Duodenal mucosa (tissue), 2 donors: ENCODE measurements at regions not wholly inside any gene's neighbourhood (a gene's known extent, or its start where the extent isn't known, plus 50 kb on each side); places are given as distances from the start of the nearest gene placed in this dataset.
"Not testable (repeated sequence)": the region's sequence is repeated elsewhere in the genome, so short reads cannot be mapped to it uniquely, and the experiment has no call there.

Source experiments
- H3K27ac ChIP-seq: one replicate; pipeline ENCODE4 v1.7.0; 2013; ENCODE audit warnings: low read depth, low read length
- H3K27me3 ChIP-seq, 2 donors: one replicate each; pipeline ENCODE4 v1.7.0; 2013; ENCODE audit warnings: low read length in 2 of 2, control low read depth in 1 of 2; ENCODE audit not compliant: insufficient read depth in 2 of 2, control insufficient read depth in 1 of 2
- H3K36me3 ChIP-seq, 2 donors: one replicate each; pipeline ENCODE4 v1.7.0; 2013; ENCODE audit warnings: low read length in 2 of 2, control low read depth in 1 of 2; ENCODE audit not compliant: insufficient read depth in 2 of 2, control insufficient read depth in 1 of 2
- H3K4me1 ChIP-seq, 2 donors: one replicate each; pipeline ENCODE4 v1.7.0; 2013; ENCODE audit warnings: low read length in 2 of 2, control low read depth in 1 of 2; ENCODE audit not compliant: insufficient read depth in 2 of 2, control insufficient read depth in 1 of 2
- H3K4me3 ChIP-seq, 2 donors: one replicate each; pipeline ENCODE4 v1.7.0; 2013; ENCODE audit warnings: low read length in 2 of 2, low read depth in 1 of 2
- H3K9ac ChIP-seq, 2 donors: one replicate each; pipeline ENCODE4 v1.7.0; 2013; ENCODE audit warnings: low read length in 2 of 2, low read depth in 1 of 2
- H3K9me3 ChIP-seq, 2 donors: one replicate each; pipeline ENCODE4 v1.7.0; 2013; ENCODE audit warnings: low read length in 2 of 2, control low read depth in 1 of 2; ENCODE audit not compliant: control insufficient read depth in 1 of 2

GRCh38 chr3:109952924-109953323 lies 615.6 kb upstream of the DPPA4 start:
- Histone ChIP-seq H3K4me3 (no peak overlapping the region), H3K9ac (no peak overlapping the region), H3K4me1 (no peaks in the 10 kb centered on the region), H3K27me3 (no peaks in the 10 kb centered on the region), H3K27ac (no peak overlapping the region), H3K36me3 (no peaks in the 10 kb centered on the region), H3K9me3 (no peaks in the 10 kb centered on the region)

DNA sequence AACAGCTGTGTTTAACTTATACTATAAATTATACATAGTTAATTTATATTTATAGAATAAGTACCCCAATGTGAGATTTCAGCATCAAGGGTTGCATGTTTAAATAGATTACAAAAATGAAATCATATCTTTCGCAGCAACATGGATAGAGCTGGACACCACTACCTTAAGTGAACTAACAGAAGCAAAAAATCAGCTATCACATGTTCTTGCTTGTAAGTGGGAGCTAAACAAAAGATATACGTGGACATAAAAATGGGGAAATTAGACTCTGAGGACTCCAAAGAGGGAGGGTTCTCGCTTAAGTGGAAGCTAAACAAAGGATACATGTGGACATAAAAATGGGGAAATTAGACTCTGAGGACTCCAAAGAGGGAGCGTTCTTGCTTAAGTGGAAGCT lies 626.5 kb upstream of the DPPA4 start:
- Histone ChIP-seq H3K27ac (no peak overlapping the region), H3K9me3 (no peaks in the 10 kb centered on the region), H3K4me1 (no peaks in the 10 kb centered on the region), H3K36me3 (no peaks in the 10 kb centered on the region), H3K9ac (no peak overlapping the region), H3K27me3 (no peaks in the 10 kb centered on the region), H3K4me3 (no peak overlapping the region)

DNA sequence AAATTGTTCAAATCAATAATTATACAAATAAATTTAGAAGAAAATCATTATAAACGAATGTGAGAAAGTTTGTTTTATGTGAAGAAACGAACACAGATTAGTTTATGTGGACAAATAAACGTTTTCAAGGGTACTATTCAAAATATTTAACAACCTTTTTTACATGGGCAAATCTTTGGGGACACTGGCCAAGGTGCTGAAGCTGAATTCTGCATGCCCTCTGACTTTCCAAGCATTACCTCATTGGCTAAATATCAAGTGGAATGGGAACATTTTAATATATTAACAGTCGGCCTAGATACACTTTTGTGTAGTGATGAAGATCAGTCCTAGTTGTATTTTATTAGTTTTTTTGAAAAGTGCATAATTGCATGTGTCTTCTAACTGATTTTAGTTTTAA lies 636.4 kb upstream of the DPPA4 start:
- H3K36me3 ChIP-seq, result no peaks in the 10 kb centered on the region
- no peak overlapping the region for H3K4me3 ChIP-seq
- no peaks in the 10 kb centered on the region for H3K27me3 ChIP-seq
- no peak overlapping the region for H3K9ac ChIP-seq
- no peaks in the 10 kb centered on the region for H3K4me1 ChIP-seq
- peaks cover 2 to 4% of the 10 kb centered on the region in 2 donors for H3K9me3 ChIP-seq
- no peak overlapping the region for H3K27ac ChIP-seq

DNA sequence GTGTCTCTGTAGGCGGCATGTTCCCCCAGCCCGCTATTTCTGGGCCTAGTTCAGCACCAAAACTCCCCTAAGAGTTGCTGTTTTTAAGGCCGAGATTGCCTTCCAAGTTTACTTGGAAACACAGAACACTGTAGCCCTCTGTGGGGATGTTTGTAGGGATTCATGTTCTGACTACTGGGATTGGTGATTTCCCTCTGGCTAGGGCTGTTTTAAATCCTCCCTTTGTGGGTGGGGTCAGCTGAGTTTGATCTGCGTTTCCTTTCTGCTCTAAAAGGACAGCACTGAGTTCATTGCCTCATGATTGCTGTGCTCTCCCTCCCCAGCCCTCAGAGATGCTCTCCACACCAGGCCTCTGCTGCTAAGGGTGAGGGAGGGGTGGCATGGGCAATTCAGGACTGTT lies 640.6 kb upstream of the DPPA4 start:
- Histone ChIP-seq H3K36me3 (no peaks in the 10 kb centered on the region), H3K4me3 (no peak overlapping the region), H3K9ac (no peak overlapping the region), H3K4me1 (no peaks in the 10 kb centered on the region), H3K27ac (no peak overlapping the region), H3K9me3 (peaks cover 2 to 4% of the 10 kb centered on the region in 2 donors), H3K27me3 (no peaks in the 10 kb centered on the region)

- H3K9me3 ChIP-seq, result no peaks in the 10 kb centered on the region
- no peak overlapping the region for H3K4me3 ChIP-seq
Measured at GRCh38 chr3:109982201-109982600, 644.9 kb upstream of the DPPA4 start.

GRCh38 chr3:109984976-109985375 lies 647.6 kb upstream of the DPPA4 start:
- H3K9me3 ChIP-seq, result no peaks in the 10 kb centered on the region
- H3K36me3 ChIP-seq, result no peaks in the 10 kb centered on the region
- H3K9ac ChIP-seq, result no peak overlapping the region
- no peaks in the 10 kb centered on the region for H3K4me1 ChIP-seq
- no peak overlapping the region for H3K4me3 ChIP-seq
- no peak overlapping the region for H3K27ac ChIP-seq
- H3K27me3 ChIP-seq, result no peaks in the 10 kb centered on the region

More at GRCh38 chr3:109982201-109982600, 644.9 kb upstream of the DPPA4 start:
- Histone ChIP-seq H3K27ac (no peak overlapping the region), H3K9ac (no peak overlapping the region), H3K36me3 (no peaks in the 10 kb centered on the region), H3K27me3 (no peaks in the 10 kb centered on the region), H3K4me1 (no peaks in the 10 kb centered on the region)

- Histone ChIP-seq H3K9ac (no peak overlapping the region), H3K36me3 (no peaks in the 10 kb centered on the region), H3K9me3 (no peaks in the 10 kb centered on the region), H3K4me3 (no peak overlapping the region), H3K4me1 (no peaks in the 10 kb centered on the region), H3K27ac (no peak overlapping the region), H3K27me3 (no peaks in the 10 kb centered on the region)
Measured at GRCh38 chr3:109985943-109986555, 648.7 kb upstream of the DPPA4 start.

DNA sequence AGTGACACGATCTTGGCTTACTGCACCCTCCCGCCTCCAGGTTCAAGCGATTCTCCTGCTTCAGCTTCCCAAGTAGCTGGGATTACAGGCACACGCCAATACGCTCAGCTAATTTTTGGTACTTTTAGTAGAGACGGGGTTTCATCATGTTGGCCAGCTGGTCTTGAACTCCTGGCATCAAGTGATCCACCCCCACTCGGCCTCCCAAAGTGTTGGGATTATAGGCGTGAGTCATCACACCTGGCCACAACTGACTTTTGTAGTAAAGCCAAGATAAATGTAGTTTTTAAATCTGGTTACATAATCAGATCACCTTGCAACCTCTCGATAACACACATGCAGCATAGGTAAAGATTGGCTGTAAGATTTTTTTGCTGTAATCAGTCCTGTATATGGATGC lies 657.5 kb upstream of the DPPA4 start:
- Histone ChIP-seq H3K27ac (no peak overlapping the region), H3K36me3 (no peaks in the 10 kb centered on the region), H3K9me3 (no peaks in the 10 kb centered on the region), H3K27me3 (no peaks in the 10 kb centered on the region), H3K4me1 (peaks cover 0 to 6% of the 10 kb centered on the region in 2 donors), H3K9ac (no peak overlapping the region), H3K4me3 (no peak overlapping the region)

GRCh38 chr3:109995377-109995776 lies 658.0 kb upstream of the DPPA4 start:
- Histone ChIP-seq H3K36me3 (no peaks in the 10 kb centered on the region), H3K4me3 (no peak overlapping the region), H3K27me3 (no peaks in the 10 kb centered on the region), H3K9me3 (no peaks in the 10 kb centered on the region), H3K4me1 (peaks cover 0 to 6% of the 10 kb centered on the region in 2 donors), H3K27ac (no peak overlapping the region), H3K9ac (no peak overlapping the region)

- H3K4me1 ChIP-seq, H3K36me3 ChIP-seq, H3K27ac ChIP-seq, H3K4me3 ChIP-seq, H3K27me3 ChIP-seq, H3K9me3 ChIP-seq, H3K9ac ChIP-seq: not testable (repeated sequence)
Measured at GRCh38 chr3:110001905-110002304, 664.6 kb upstream of the DPPA4 start.

GRCh38 chr3:110006913-110007312 lies 669.6 kb upstream of the DPPA4 start:
- Histone ChIP-seq H3K36me3 (no peaks in the 10 kb centered on the region), H3K27ac (no peak overlapping the region), H3K4me3 (no peak overlapping the region), H3K9me3 (no peaks in the 10 kb centered on the region), H3K27me3 (no peaks in the 10 kb centered on the region), H3K4me1 (no peaks in the 10 kb centered on the region), H3K9ac (no peak overlapping the region)
